Neural progenitor cell (in vitro differentiated cells): ENCODE measurements at regions not wholly inside any gene's neighbourhood (a gene's known extent, or its start where the extent isn't known, plus 50 kb on each side); places are given as distances from the start of the nearest gene placed in this dataset.

ENCODE experiments used
- DNase-seq: peaks from one replicate; pipeline ENCODE4 v3.0.0-alpha.2; 2016; ENCODE audit warnings: low spot score
- H2AFZ ChIP-seq: fragments of 200-600 bp; sonication (generic); replicated peaks from 2 replicates; pipeline ENCODE4 v1.6.1; 2016; ENCODE audit warnings: antibody characterized with exemption
- H3F3A ChIP-seq: fragments of 200-600 bp; sonication (generic); 2 replicates; pipeline ENCODE4 v1.6.1; 2016; ENCODE audit warnings: antibody characterized with exemption, low read depth
- H3K27ac ChIP-seq: fragments of 200-600 bp; sonication (generic); 2 replicates; pipeline ENCODE4 v1.5.1; 2016; ENCODE audit warnings: mild to moderate bottlenecking
- H3K27me3 ChIP-seq: fragments of 200-600 bp; sonication (generic); 2 replicates; pipeline ENCODE4 v1.6.1; 2016; ENCODE audit warnings: mild to moderate bottlenecking, moderate library complexity
- H3K36me3 ChIP-seq: fragments of 200-600 bp; sonication (generic); 2 replicates; pipeline ENCODE4 v1.5.1; 2016
- H3K4me1 ChIP-seq: fragments of 200-600 bp; sonication (generic); 2 replicates; pipeline ENCODE4 v1.6.1; 2016; ENCODE audit warnings: mixed run types
- H3K4me2 ChIP-seq: fragments of 200-600 bp; sonication (generic); 2 replicates; pipeline ENCODE4 v1.6.1; 2016
- H3K4me3 ChIP-seq: fragments of 200-600 bp; sonication (generic); 2 replicates; pipeline ENCODE4 v1.5.1; 2016
- H3K79me2 ChIP-seq: fragments of 200-600 bp; sonication (generic); 2 replicates; pipeline ENCODE4 v1.6.1; 2016; ENCODE audit warnings: low read depth
- H3K9ac ChIP-seq: fragments of 200-600 bp; sonication (generic); 2 replicates; pipeline ENCODE4 v1.6.1; 2016
- H3K9me3 ChIP-seq: fragments of 200-600 bp; sonication (generic); 2 replicates; pipeline ENCODE4 v1.5.1; 2016; ENCODE audit warnings: low read depth
- H4K20me1 ChIP-seq: fragments of 200-600 bp; sonication (generic); 2 replicates; pipeline ENCODE4 v1.6.1; 2016; ENCODE audit warnings: low read depth
- H3K27ac Mint-ChIP-seq: 3 replicates; pipeline ENCODE4 v1.8.0; 2021; ENCODE audit warnings: mixed read lengths
- H3K27me3 Mint-ChIP-seq: 2 replicates; pipeline ENCODE4 v1.8.0; 2022; ENCODE audit warnings: low read depth, mild to moderate bottlenecking, inconsistent platforms, moderate library complexity, mixed read lengths; ENCODE audit not compliant: insufficient read depth
- H3K36me3 Mint-ChIP-seq: 3 replicates; pipeline ENCODE4 v1.8.0; 2021; ENCODE audit warnings: mixed read lengths
- H3K4me1 Mint-ChIP-seq: 3 replicates; pipeline ENCODE4 v1.8.0; 2021; ENCODE audit warnings: mixed read lengths
- H3K4me3 Mint-ChIP-seq: 3 replicates; pipeline ENCODE4 v1.8.0; 2021; ENCODE audit warnings: mild to moderate bottlenecking, moderate library complexity, mixed read lengths
- H3K9me3 Mint-ChIP-seq: 3 replicates; pipeline ENCODE4 v1.8.0; 2020; ENCODE audit warnings: mixed read lengths
- CTCF ChIP-seq: fragments of 200-600 bp; sonication (generic); IDR thresholded peaks from 2 replicates; pipeline ENCODE4 v1.5.1; 2017; ENCODE audit warnings: antibody characterized with exemption, mild to moderate bottlenecking
- EZH2 ChIP-seq: fragments of 200-600 bp; sonication (generic); IDR thresholded peaks from 2 replicates; pipeline ENCODE4 v1.6.1; 2017; ENCODE audit warnings: antibody characterized with exemption, mild to moderate bottlenecking, moderate library complexity
- EZH2phosphoT487 ChIP-seq: fragments of 200-600 bp; sonication (generic); IDR thresholded peaks from 2 replicates; pipeline ENCODE4 v1.6.1; 2017; ENCODE audit warnings: antibody characterized with exemption

GRCh38 chr5:158320934-158321333 lies 462.0 kb upstream of the CLINT1 start:
- no peak for DNase-seq
- H3K9me3 ChIP-seq: no peaks in the 10 kb centered on the region
- H3K27ac ChIP-seq: no peak overlapping the region
- no peak overlapping the region for H3K9ac ChIP-seq
- H3K79me2 ChIP-seq: no peaks in the 10 kb centered on the region
- no peak overlapping the region for H3K4me2 ChIP-seq
- Mint-ChIP-seq H3K9me3 (no peaks in the 10 kb centered on the region), H3K4me3 (no peak overlapping the region), H3K27ac (no peak overlapping the region), H3K27me3 (peaks cover 4% of the 10 kb centered on the region), H3K36me3 (no peaks in the 10 kb centered on the region), H3K4me1 (peaks cover 14% of the 10 kb centered on the region)
- H3K27me3 ChIP-seq: no peaks in the 10 kb centered on the region
- no peak for TF ChIP-seq CTCF
- no peak for TF ChIP-seq EZH2
- TF ChIP-seq EZH2phosphoT487: no peak
- peaks cover 2% of the 10 kb centered on the region for H3F3A ChIP-seq
- H3K4me1 ChIP-seq: peaks cover 8% of the 10 kb centered on the region
- no peak overlapping the region for H2AFZ ChIP-seq
- no peaks in the 10 kb centered on the region for H3K36me3 ChIP-seq
- no peaks in the 10 kb centered on the region for H4K20me1 ChIP-seq
- H3K4me3 ChIP-seq: no peak overlapping the region

- Mint-ChIP-seq H3K27ac (no peak overlapping the region), H3K9me3 (no peaks in the 10 kb centered on the region), H3K36me3 (no peaks in the 10 kb centered on the region), H3K27me3 (peaks cover 4% of the 10 kb centered on the region), H3K4me3 (no peak overlapping the region), H3K4me1 (peaks cover 11% of the 10 kb centered on the region)
- Histone ChIP-seq H2AFZ (no peak overlapping the region), H3K4me3 (no peak overlapping the region), H4K20me1 (no peaks in the 10 kb centered on the region), H3K27me3 (no peaks in the 10 kb centered on the region), H3K9me3 (no peaks in the 10 kb centered on the region), H3K79me2 (no peaks in the 10 kb centered on the region), H3F3A (no peaks in the 10 kb centered on the region), H3K4me2 (no peak overlapping the region), H3K36me3 (no peaks in the 10 kb centered on the region), H3K9ac (no peak overlapping the region), H3K27ac (no peak overlapping the region), H3K4me1 (peaks cover 5% of the 10 kb centered on the region)
- no peak for DNase-seq
- no peak for TF ChIP-seq EZH2phosphoT487
- no peak for TF ChIP-seq CTCF
- no peak for TF ChIP-seq EZH2
These were observed 461.3 kb upstream of the CLINT1 start for GRCh38 chr5:158320178-158320674.

- TF ChIP-seq EZH2 (no peak), CTCF (no peak), EZH2phosphoT487 (no peak)
- H4K20me1 ChIP-seq: no peaks in the 10 kb centered on the region
- no peaks in the 10 kb centered on the region for H3K9me3 Mint-ChIP-seq
These were observed 458.6 kb upstream of the CLINT1 start for GRCh38 chr5:158317507-158317906.

More at GRCh38 chr5:158317507-158317906, 458.6 kb upstream of the CLINT1 start:
- H3K4me1 Mint-ChIP-seq: peaks cover 19% of the 10 kb centered on the region
- peaks cover 15% of the 10 kb centered on the region for H3K4me1 ChIP-seq
- H3K9me3 ChIP-seq: no peaks in the 10 kb centered on the region
- H3F3A ChIP-seq: no peaks in the 10 kb centered on the region
- H3K79me2 ChIP-seq: no peaks in the 10 kb centered on the region
- H3K4me3 Mint-ChIP-seq: no peak overlapping the region
- H3K9ac ChIP-seq: no peak overlapping the region
- no peaks in the 10 kb centered on the region for H3K27me3 ChIP-seq
- no peak overlapping the region for H3K4me2 ChIP-seq
- peaks cover 2% of the 10 kb centered on the region for H3K27me3 Mint-ChIP-seq
- no peak overlapping the region for H3K27ac ChIP-seq
- DNase-seq: no peak
- no peak overlapping the region for H3K27ac Mint-ChIP-seq
- H3K36me3 ChIP-seq: no peaks in the 10 kb centered on the region
- H3K36me3 Mint-ChIP-seq: no peaks in the 10 kb centered on the region
- no peak overlapping the region for H2AFZ ChIP-seq
- H3K4me3 ChIP-seq: no peak overlapping the region
